B cell (primary cell): ENCODE measurements at regions not wholly inside any gene's neighbourhood (a gene's known extent, or its start where the extent isn't known, plus 50 kb on each side); places are given as distances from the start of the nearest gene placed in this dataset.

ENCODE experiments used
- ATAC-seq: fragments of 200-7000 bp; cut with Tn5 transposase; one replicate; pipeline ENCODE4 v1.10.0; 2021; ENCODE audit warnings: low read depth, mild to moderate bottlenecking, moderate number of reproducible peaks, moderate library complexity
- CTCF ChIA-PET: fragments of 350-600 bp; sonication (Branson Sonifier 250); formaldehyde crosslinking; loops from one replicate; lab custom pipeline; 2021; ENCODE audit warnings: antibody characterized with exemption, inconsistent platforms; lab: Charles Lee
- POLR2A ChIA-PET: fragments of 350-600 bp; sonication (Branson Sonifier 250); formaldehyde crosslinking; loops from one replicate; lab custom pipeline; 2021; ENCODE audit warnings: antibody characterized with exemption; lab: Charles Lee
- DNase-seq: peaks from one replicate; pipeline ENCODE4 v3.0.0; 2013
- H2AFZ ChIP-seq: 2 replicates; pipeline ENCODE4 v1.6.1; 2012; ENCODE audit warnings: mild to moderate bottlenecking, low read depth, low read length; ENCODE audit not compliant: insufficient read depth, poor library complexity, severe bottlenecking
- H3K27ac ChIP-seq, 2 donors: 1 replicate in 1 of 2; 2 replicates in 1 of 2; pipeline ENCODE4 v1.5.1; 2012 to 2013; ENCODE audit warnings: low read length in 2 of 2, mild to moderate bottlenecking in 2 of 2, moderate library complexity in 1 of 2
- H3K27me3 ChIP-seq, 4 experiments: fragments of 200-600 bp in 1 of 4; sonication (generic) in 1 of 4; replicated peaks in 1 of 4; 1 replicate in 2 of 4; 2 replicates in 2 of 4; pipeline versions ENCODE4 v1.6.1 to v1.7.0; 2013 to 2016; ENCODE audit warnings: low read length in 3 of 4, mild to moderate bottlenecking in 2 of 4, mixed read lengths in 1 of 4, moderate library complexity in 1 of 4; ENCODE audit not compliant: insufficient read depth in 4 of 4, control insufficient read depth in 3 of 4; ENCODE audit errors: control extremely low read depth in 1 of 4
- H3K36me3 ChIP-seq, 2 experiments: replicated peaks in 1 of 2; 1 replicate in 1 of 2; 2 replicates in 1 of 2; pipeline versions ENCODE4 v1.6.1 to v1.7.1; 2013; ENCODE audit warnings: low read length in 1 of 2; ENCODE audit not compliant: insufficient read depth in 2 of 2, control insufficient read depth in 1 of 2; ENCODE audit errors: control extremely low read depth in 1 of 2, extremely low read depth in 1 of 2
- H3K4me1 ChIP-seq, 2 donors: fragments of 200-600 bp in 1 of 2; sonication (generic) in 1 of 2; 1 replicate in 1 of 2; 2 replicates in 1 of 2; pipeline versions ENCODE4 v1.5.1 to v1.6.1; 2013 to 2017; ENCODE audit warnings: low read length in 2 of 2; ENCODE audit not compliant: control insufficient read depth in 2 of 2, insufficient read depth in 2 of 2
- H3K4me2 ChIP-seq: replicated peaks from 2 replicates; pipeline ENCODE3; 2012; ENCODE audit warnings: mild to moderate bottlenecking, low read depth, low read length; ENCODE audit not compliant: poor library complexity, severe bottlenecking
- H3K4me3 ChIP-seq, 5 experiments: fragments of 200-600 bp in 1 of 5; sonication (generic) in 1 of 5; 1 replicate in 3 of 5; 2 replicates in 2 of 5; pipeline versions ENCODE4 v1.5.1 to v1.7.0; 2011 to 2016; ENCODE audit warnings: low read length in 4 of 5, mild to moderate bottlenecking in 4 of 5, low read depth in 2 of 5, control low read depth in 1 of 5, moderate library complexity in 1 of 5; ENCODE audit not compliant: insufficient read depth in 1 of 5; ENCODE audit errors: control extremely low read depth in 1 of 5, extremely low read depth in 1 of 5
- H3K79me2 ChIP-seq: fragments of 200-600 bp; sonication (generic); one replicate; pipeline ENCODE4 v1.6.0; 2016; ENCODE audit warnings: low read length; ENCODE audit not compliant: control insufficient read depth, insufficient read depth
- H3K9ac ChIP-seq: fragments of 200-600 bp; sonication (generic); 2 replicates; pipeline ENCODE4 v1.6.1; 2017; ENCODE audit warnings: mild to moderate bottlenecking, low read length, moderate library complexity
- H3K9me3 ChIP-seq, 3 donors: one replicate each; pipeline versions ENCODE4 v1.6.1 to v1.7.1; 2013; ENCODE audit warnings: low read length in 2 of 3; ENCODE audit not compliant: control insufficient read depth in 2 of 3, insufficient read depth in 1 of 3; ENCODE audit errors: control extremely low read depth in 1 of 3
- H4K20me1 ChIP-seq: 2 replicates; pipeline ENCODE4 v1.6.0; 2012; ENCODE audit warnings: mild to moderate bottlenecking, low read length; ENCODE audit not compliant: insufficient read depth, control insufficient read depth, poor library complexity, severe bottlenecking
- H3K27ac Mint-ChIP-seq: one replicate; pipeline ENCODE4 v1.8.0; 2021; ENCODE audit warnings: mixed read lengths
- H3K27me3 Mint-ChIP-seq: one replicate; pipeline ENCODE4 v1.8.0; 2021; ENCODE audit warnings: mixed read lengths
- H3K4me1 Mint-ChIP-seq: one replicate; pipeline ENCODE4 v1.8.0; 2021; ENCODE audit warnings: mixed read lengths
- H3K4me3 Mint-ChIP-seq: one replicate; pipeline ENCODE4 v1.8.0; 2021; ENCODE audit warnings: mixed read lengths
- H3K9me3 Mint-ChIP-seq: one replicate; pipeline ENCODE4 v1.8.0; 2022; ENCODE audit warnings: mixed read lengths; ENCODE audit not compliant: insufficient read depth
- CTCF ChIP-seq: fragments of 200-600 bp; IDR thresholded peaks from one replicate; pipeline ENCODE4 v1.8.0; 2022; ENCODE audit warnings: antibody characterized with exemption, mild to moderate bottlenecking
- EZH2 ChIP-seq: IDR thresholded peaks from 2 replicates; pipeline ENCODE4 v1.6.1; 2012; ENCODE audit warnings: borderline replicate concordance, low read depth, mild to moderate bottlenecking, moderate library complexity, low read length; ENCODE audit not compliant: insufficient read depth, poor library complexity, severe bottlenecking
- WGBS: methylation state at CpG from one replicate; pipeline ENCODE4 v1.1.5; 2013; ENCODE audit warnings: missing lambda C conversion rate; ENCODE audit not compliant: insufficient coverage; 5-methylcytosine and 5-hydroxymethylcytosine counted together
- intact Hi-C: fragments of 100-400 bp; cut with micrococcal nuclease; formaldehyde crosslinking; loops from one replicate; pipeline ENCODE4 v1.10.0; 2022

GRCh38 chr15:69887553-69887952 is 210.2 kb downstream of the TLE3 start:
- POLR2A ChIA-PET = no interaction called here
- Histone ChIP-seq H3K4me1 (peaks cover under 1 to 5% of the 10 kb centered on the region in 2 donors), H3K36me3 (no peaks in the 10 kb centered on the region), H3K27me3 (peaks cover 0 to 21% (median 2%) of the 10 kb centered on the region in 4 experiments), H3K79me2 (no peaks in the 10 kb centered on the region), H2AFZ (no peak overlapping the region), H3K4me2 (no peak overlapping the region), H3K4me3 (no peak overlapping the region), H3K9me3 (peaks cover 1 to 23% (median 11%) of the 10 kb centered on the region in 3 donors), H3K9ac (no peak overlapping the region), H3K27ac (no peak overlapping the region), H4K20me1 (no peaks in the 10 kb centered on the region)
- no peak for DNase-seq
- no peak overlapping the region for H3K4me3 Mint-ChIP-seq
- intact Hi-C loops = loop anchor here (10.0 kb wide), 1 partner anchor 377 kb away; no protein-coding TSS in a partner anchor
- H3K27ac Mint-ChIP-seq = no peak overlapping the region
- CTCF ChIA-PET = no interaction called here
- WGBS = no CpG with 5 or more reads among the region's 1 CpG
- no peak for TF ChIP-seq CTCF
- TF ChIP-seq EZH2 = no peak
- ATAC-seq = no peak
- peaks cover 12% of the 10 kb centered on the region for H3K4me1 Mint-ChIP-seq
- peaks cover 12% of the 10 kb centered on the region for H3K27me3 Mint-ChIP-seq
- H3K9me3 Mint-ChIP-seq = no peaks in the 10 kb centered on the region

- Histone ChIP-seq H3K9ac (no peak overlapping the region), H3K36me3 (no peaks in the 10 kb centered on the region), H3K4me1 (no peaks in the 10 kb centered on the region), H3K79me2 (no peaks in the 10 kb centered on the region), H2AFZ (no peak overlapping the region), H3K9me3 (peaks cover 1 to 17% (median 11%) of the 10 kb centered on the region in 3 donors), H3K4me3 (no peak overlapping the region), H3K4me2 (no peak overlapping the region), H3K27me3 (peaks cover 0 to 15% (median 2%) of the 10 kb centered on the region in 4 experiments), H3K27ac (no peak overlapping the region), H4K20me1 (no peaks in the 10 kb centered on the region)
- H3K4me3 Mint-ChIP-seq = no peak overlapping the region
- POLR2A ChIA-PET = no interaction called here
- intact Hi-C loops = loop anchor here (10.0 kb wide), 1 partner anchor 376 kb away; no protein-coding TSS in a partner anchor
- ATAC-seq (no peak), DNase-seq (no peak)
- WGBS = 66% methylated on average over 2 of the region's 2 CpGs
- no peak overlapping the region for H3K27ac Mint-ChIP-seq
- CTCF ChIA-PET = interaction anchor here (1.1 kb wide), 1 partner anchor 34 kb away, joined by 3 read pairs; no protein-coding TSS in a partner anchor
- H3K9me3 Mint-ChIP-seq = no peaks in the 10 kb centered on the region
- peaks cover 5% of the 10 kb centered on the region for H3K4me1 Mint-ChIP-seq
- peaks cover 19% of the 10 kb centered on the region for H3K27me3 Mint-ChIP-seq
- TF ChIP-seq EZH2 = no peak
- no peak for TF ChIP-seq CTCF
Measured at GRCh38 chr15:69888406-69888805, 209.3 kb downstream of the TLE3 start.
